GM18861 (cell line): ENCODE measurements at regions not wholly inside any gene's neighbourhood (a gene's known extent, or its start where the extent isn't known, plus 50 kb on each side); places are given as distances from the start of the nearest gene placed in this dataset.

ENCODE experiments used
- ATAC-seq: cut with Tn5 transposase; IDR thresholded peaks from one replicate; pipeline ENCODE4 v1.9.1; 2021; ENCODE audit not compliant: unreplicated experiment

- ATAC-seq, result no peak
Observed at GRCh38 chrX:10800796-10801195, 180.4 kb upstream of the MID1 start.

DNA sequence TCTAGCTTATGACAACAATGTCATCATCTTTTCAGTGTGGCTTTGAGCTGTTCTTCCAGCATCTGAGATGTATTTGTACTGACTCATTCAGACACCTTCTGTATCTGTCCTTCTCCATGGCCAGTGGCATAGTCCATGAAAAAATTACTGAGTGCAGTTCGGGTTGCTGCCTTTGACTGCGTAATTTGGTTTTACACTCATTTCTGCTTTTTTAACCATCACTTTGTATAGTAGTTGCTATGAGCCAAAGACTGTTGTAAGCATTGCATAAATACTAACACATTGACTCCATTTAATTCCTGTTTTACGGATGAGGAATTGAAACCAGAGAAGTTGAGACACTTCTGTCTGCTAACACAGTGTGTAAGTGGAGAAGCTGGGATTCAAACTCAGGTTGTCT lies 190.7 kb upstream of the MID1 start:
- ATAC-seq, result no peak

DNA sequence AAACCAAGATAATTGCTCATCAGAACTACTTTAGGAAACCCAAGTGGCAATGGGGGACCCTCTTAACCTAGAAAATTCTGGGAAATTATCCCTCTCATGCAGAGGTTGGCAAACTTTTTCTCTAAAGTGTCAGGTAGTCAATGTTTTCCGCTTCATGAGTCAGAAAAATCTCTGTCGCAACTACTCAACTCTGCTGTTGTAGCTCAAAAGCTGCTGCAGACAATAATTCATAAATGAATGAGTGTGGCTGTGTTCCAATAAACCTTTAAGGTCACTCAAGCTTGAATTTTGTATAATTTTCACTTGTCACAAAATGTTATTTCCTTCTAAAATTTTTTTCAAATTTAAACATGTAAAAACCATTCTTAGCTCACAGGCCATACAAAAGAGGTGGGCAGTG lies 193.4 kb upstream of the MID1 start:
- ATAC-seq, result no peak

DNA sequence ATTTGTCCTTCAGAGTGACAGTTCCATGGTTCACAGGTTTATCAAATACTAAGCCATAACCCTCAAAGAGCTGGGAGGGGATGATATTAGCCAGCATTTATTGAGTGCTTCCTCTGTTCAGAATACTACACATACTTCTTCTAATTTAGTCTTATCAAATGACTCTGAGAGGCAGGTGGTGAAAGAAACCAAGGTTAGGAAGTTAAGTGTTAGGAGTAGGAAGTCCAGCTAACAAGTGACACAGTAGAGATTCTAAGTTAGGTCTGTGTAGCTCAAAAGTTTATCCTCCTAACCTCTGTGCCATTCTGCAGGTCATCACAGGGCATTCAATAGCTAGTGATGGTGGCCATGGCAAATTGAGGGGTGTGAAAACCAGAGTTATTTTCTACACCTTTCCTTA lies 198.3 kb upstream of the MID1 start:
- ATAC-seq, result no peak

DNA sequence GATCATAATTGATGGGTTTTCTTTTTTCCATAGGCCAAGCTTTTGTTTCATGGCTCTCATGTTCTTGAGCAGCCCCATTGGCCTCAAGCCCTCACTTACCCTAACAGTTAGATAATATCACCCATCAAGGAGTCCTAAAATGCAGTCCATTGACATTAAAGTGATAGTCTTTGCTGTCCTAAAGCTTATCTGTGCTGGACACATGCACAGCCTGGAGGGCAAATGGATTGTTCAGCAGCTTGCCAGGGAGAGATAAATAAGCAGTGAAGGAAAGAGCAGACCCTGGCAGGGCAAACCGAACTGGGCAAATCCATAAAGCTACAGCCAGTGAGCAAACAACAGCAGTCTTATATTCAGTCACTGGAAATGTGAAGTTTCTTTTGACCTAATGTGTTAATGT lies 199.6 kb upstream of the MID1 start:
- no peak for ATAC-seq

DNA sequence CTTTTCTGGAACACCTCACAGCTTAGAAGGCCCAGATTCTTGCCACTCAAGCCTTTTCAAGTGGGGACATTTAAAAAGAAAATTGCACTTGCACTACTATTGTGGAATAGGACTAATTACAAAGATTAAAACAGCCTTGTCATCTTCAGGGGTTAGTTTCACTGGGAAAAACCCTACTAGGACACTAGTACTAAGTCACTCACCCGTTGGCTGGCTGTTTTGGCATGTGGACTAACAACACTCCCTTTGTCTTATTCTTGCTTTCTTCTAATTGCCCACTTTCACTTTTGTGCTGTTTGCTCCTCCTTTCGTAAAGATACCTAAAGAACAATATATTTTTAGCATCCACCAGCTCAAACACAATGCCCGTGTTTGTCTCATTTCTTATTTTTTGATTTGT lies 200.9 kb upstream of the MID1 start:
- no peak for ATAC-seq

DNA sequence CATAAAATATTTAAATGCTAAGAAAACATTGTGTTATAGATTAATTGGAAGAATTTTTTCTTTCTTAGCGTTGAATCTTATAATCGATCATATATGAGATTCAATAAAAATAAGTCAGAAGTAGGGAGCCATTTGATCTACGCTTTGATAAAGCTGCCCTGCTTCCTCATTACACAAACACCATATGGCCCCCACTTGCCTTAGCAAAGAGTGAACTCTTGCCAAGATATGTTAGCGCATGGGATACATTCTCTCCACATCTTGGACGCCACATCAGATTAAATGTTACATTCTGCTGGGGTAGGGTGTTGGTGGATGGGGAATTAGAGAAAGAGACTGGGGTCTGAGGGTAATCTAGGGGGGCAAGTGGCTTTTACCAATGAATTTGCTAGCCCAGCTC lies 207.7 kb upstream of the MID1 start:
- no peak for ATAC-seq

GRCh38 chrX:10828640-10829039 lies 208.3 kb upstream of the MID1 start:
- no peak for ATAC-seq

GRCh38 chrX:10831716-10832502 lies 211.5 kb upstream of the MID1 start:
- ATAC-seq, result no peak

GRCh38 chrX:10833299-10834169 lies 213.1 kb upstream of the MID1 start:
- ATAC-seq, result no peak

DNA sequence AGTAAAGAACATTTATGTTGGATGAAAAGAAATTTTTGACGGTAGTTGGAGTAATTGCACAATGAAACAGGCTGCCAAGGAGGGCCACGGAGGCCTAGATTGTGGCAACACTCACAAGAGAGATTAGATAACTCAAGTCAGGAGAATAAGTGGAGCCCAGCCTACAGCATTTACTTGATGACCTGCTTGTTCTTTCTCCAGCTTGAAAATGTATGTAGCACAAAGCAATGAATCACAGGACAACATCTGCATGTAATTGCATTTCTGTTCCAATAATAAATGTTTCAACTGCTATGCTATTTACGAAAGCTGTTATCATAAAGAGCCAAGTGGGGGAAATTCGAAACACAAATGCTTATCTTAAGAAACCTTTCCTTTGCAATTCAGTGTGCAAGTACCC lies 221.2 kb upstream of the MID1 start:
- no peak for ATAC-seq

DNA sequence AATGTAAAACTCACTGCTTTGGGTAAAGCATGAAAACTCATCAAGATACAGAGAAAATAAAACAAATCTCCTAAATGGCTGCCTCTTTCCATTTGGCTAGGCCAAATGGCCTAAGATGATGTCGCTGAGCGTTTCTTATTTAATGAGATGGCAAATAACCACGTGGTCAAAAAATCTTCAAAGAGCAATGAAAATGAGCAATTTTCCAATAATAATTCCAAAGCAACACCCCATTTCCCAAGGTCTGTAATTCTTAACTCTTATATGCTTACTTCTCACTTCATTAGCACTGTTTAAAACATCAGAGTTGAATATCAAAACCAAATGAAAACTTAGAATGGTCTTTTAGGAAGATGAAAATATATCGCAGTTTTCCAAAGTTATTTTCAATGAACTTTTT lies 222.3 kb upstream of the MID1 start:
- ATAC-seq, result no peak

DNA sequence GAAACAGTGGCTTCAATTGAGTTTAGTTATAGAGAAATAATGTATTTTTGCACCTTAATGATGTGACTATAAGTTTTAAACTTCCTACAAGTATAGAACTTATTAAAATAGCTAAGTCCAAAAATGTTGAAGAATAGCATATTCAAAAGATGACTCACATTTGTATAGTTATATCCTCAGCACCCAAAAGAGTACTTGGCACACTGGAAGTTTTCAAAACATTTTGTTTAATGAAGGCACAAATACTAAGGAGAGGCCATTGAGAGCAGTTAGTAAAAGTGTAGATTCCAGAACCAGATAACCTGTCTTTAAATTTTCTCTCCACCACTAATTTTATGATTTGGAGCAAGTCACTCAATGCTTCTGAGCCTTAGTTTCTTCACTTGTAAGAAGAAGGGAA lies 226.9 kb upstream of the MID1 start:
- ATAC-seq, result no peak

DNA sequence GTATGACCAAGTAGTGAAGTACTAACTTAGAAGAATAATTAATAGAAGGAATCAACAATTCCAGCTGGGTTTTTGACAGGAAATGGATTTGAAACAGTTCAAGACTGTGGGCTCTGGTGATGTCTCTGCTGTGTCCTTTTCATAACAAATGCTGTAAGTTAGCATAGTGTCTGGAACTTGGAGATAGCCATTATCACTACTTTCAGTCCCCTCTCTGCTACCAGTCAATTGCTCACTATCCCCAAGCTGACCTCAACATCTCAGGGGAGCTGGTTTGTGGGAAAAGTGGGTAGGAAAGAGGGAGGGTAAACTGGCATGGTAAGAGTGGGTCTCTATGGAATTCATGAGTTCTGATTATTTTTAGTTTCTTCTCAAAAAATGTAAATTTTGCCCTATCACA lies 231.4 kb upstream of the MID1 start:
- ATAC-seq, result no peak

GRCh38 chrX:10854594-10854993 lies 234.2 kb upstream of the MID1 start:
- ATAC-seq, result no peak

GRCh38 chrX:10855845-10856244 lies 235.5 kb upstream of the MID1 start:
- no peak for ATAC-seq

DNA sequence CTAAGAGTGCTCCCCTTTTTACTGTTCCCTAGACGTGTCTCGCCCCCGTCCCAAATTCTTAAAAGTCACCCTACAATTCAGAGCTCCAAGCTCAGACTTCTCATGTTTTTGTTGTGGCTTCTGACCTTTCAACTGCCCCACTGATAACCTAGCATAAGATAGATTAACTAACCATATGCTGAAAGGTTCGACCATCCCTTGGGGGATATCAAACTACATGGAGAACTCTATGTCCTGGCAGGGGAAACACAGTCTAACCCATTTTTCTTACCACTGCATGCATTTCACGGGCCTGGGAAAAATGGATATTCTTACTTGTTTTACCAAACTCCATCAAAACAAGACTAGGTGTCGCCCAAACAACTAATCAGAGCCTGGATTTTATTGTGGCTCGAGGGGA lies 236.4 kb upstream of the MID1 start:
- ATAC-seq, result no peak

GRCh38 chrX:10859353-10859752 lies 239.0 kb upstream of the MID1 start:
- ATAC-seq, result no peak

GRCh38 chrX:10875995-10876394 lies 235.1 kb upstream of the HCCS start:
- peak; percentile 79 for ATAC-seq

DNA sequence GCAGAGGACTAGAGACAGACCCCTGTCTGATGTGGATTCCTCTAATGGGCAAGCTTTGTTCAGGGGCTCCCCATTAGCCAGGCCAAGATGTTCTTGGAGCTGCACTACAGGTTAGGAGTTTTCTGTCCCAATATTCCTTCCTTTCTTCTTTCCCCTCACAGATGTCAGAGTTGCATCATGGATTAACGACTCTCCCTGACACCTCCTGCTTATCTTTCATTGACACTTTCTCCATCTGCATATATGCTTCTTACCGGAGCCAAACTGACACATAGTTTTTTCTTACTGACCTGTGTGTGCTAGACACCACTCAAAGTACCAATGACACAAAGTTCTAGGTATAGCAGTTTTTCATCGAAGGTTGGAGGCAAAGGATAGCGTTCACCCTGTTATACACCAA lies 228.6 kb upstream of the HCCS start:
- ATAC-seq, result no peak

GRCh38 chrX:10884246-10884645 lies 226.9 kb upstream of the HCCS start:
- ATAC-seq, result no peak

- no peak for ATAC-seq
Observed at GRCh38 chrX:10892621-10893225, 218.4 kb upstream of the HCCS start.
